ENCODE measurements at regions not wholly inside any gene's neighbourhood (a gene's known extent, or its start where the extent isn't known, plus 50 kb on each side); places are given as distances from the start of the nearest gene placed in this dataset.

GRCh38 chr10:88127766-88128165, 264.3 kb downstream of the PTEN start:
- no peak for DNase-seq (ENCODE audit: low spot score)

- DNase-seq (ENCODE audit: low spot score): no peak
Observed at GRCh38 chr10:88129013-88129412, 265.6 kb downstream of the PTEN start.

GRCh38 chr10:88130912-88131311, 267.5 kb downstream of the PTEN start:
- DNase-seq (ENCODE audit: low spot score): no peak

GRCh38 chr10:88131511-88132139, 268.2 kb downstream of the PTEN start:
- DNase-seq (ENCODE audit: low spot score): peak; percentile 95

GRCh38 chr10:88136712-88137111, 273.3 kb downstream of the PTEN start:
- no peak for DNase-seq (ENCODE audit: low spot score)

- DNase-seq (ENCODE audit: low spot score): no peak
Observed at GRCh38 chr10:88138319-88138848, 275.0 kb downstream of the PTEN start.

- no peak for DNase-seq (ENCODE audit: low spot score)
Observed at GRCh38 chr10:88147000-88147798, 283.8 kb downstream of the PTEN start.

- DNase-seq (ENCODE audit: low spot score): no peak
Observed at GRCh38 chr10:88149906-88150305, 286.5 kb downstream of the PTEN start.

- DNase-seq (ENCODE audit: low spot score): peak; percentile 27
Observed at GRCh38 chr10:88150339-88150738, 286.9 kb downstream of the PTEN start.

- DNase-seq (ENCODE audit: low spot score): no peak
Observed at GRCh38 chr10:88152728-88153133, 289.3 kb downstream of the PTEN start.

- no peak for DNase-seq (ENCODE audit: low spot score)
Observed at GRCh38 chr10:88154596-88155250, 291.3 kb downstream of the PTEN start.

- DNase-seq (ENCODE audit: low spot score): no peak
Observed at GRCh38 chr10:88156341-88156740, 292.9 kb downstream of the PTEN start.

- peak; percentile 57 for DNase-seq (ENCODE audit: low spot score)
Observed at GRCh38 chr10:88157981-88158465, 294.6 kb downstream of the PTEN start.

- DNase-seq (ENCODE audit: low spot score): no peak
Observed at GRCh38 chr10:88158526-88159122, 295.2 kb downstream of the PTEN start.

- DNase-seq (ENCODE audit: low spot score): no peak
Observed at GRCh38 chr10:88159127-88159829, 295.9 kb downstream of the PTEN start.

GRCh38 chr10:88161070-88161469, 297.6 kb downstream of the PTEN start:
- no peak for DNase-seq (ENCODE audit: low spot score)

- DNase-seq (ENCODE audit: low spot score): no peak
Observed at GRCh38 chr10:88161756-88162155, 298.3 kb downstream of the PTEN start.

- DNase-seq (ENCODE audit: low spot score): no peak
Observed at GRCh38 chr10:88162852-88163251, 299.4 kb downstream of the PTEN start.

- DNase-seq (ENCODE audit: low spot score): no peak
Observed at GRCh38 chr10:88163572-88163971, 300.1 kb downstream of the PTEN start.

- no peak for DNase-seq (ENCODE audit: low spot score)
Observed at GRCh38 chr10:88164471-88164870, 301.0 kb downstream of the PTEN start.

- DNase-seq (ENCODE audit: low spot score): no peak
Observed at GRCh38 chr10:88165849-88166271, 302.4 kb downstream of the PTEN start.

Measured in HT-29 (cell line).